NOMO-1 (cell line): ENCODE measurements at regions not wholly inside any gene's neighbourhood (a gene's known extent, or its start where the extent isn't known, plus 50 kb on each side); places are given as distances from the start of the nearest gene placed in this dataset.

ENCODE experiments used
- DNase-seq, 2 experiments: peaks; one replicate each; lab custom pipeline; 2025; ENCODE audit not compliant: unreplicated experiment in 2 of 2; lab: John Stamatoyannopoulos, UW

GRCh38 chr14:98786456-98786855 is 485.5 kb downstream of the BCL11B start:
- no peak for DNase-seq

GRCh38 chr14:98791661-98792060 is 480.3 kb downstream of the BCL11B start:
- no peak for DNase-seq

GRCh38 chr14:98792171-98792570 is 479.8 kb downstream of the BCL11B start:
- peak in 1 of 2 experiments; percentile 1 for DNase-seq

GRCh38 chr14:98798099-98798498 is 473.9 kb downstream of the BCL11B start:
- DNase-seq: no peak

GRCh38 chr14:98799891-98800290 is 472.1 kb downstream of the BCL11B start:
- no peak for DNase-seq

- DNase-seq: no peak
These were observed 470.0 kb downstream of the BCL11B start for GRCh38 chr14:98802044-98802443.

- DNase-seq: no peak
These were observed 468.8 kb downstream of the BCL11B start for GRCh38 chr14:98803196-98803595.

- no peak for DNase-seq
These were observed 463.2 kb downstream of the BCL11B start for GRCh38 chr14:98808494-98809407.

GRCh38 chr14:98816195-98816594 is 455.8 kb downstream of the BCL11B start:
- DNase-seq: no peak

- no peak for DNase-seq
These were observed 455.3 kb downstream of the BCL11B start for GRCh38 chr14:98816720-98817119.

GRCh38 chr14:98819132-98819866 is 452.7 kb downstream of the BCL11B start:
- DNase-seq: no peak

- no peak for DNase-seq
These were observed 452.2 kb downstream of the BCL11B start for GRCh38 chr14:98819867-98820206.

GRCh38 chr14:98822917-98823316 is 449.1 kb downstream of the BCL11B start:
- DNase-seq: no peak

- no peak for DNase-seq
These were observed 445.4 kb downstream of the BCL11B start for GRCh38 chr14:98826618-98827017.

GRCh38 chr14:98834119-98834518 is 437.9 kb downstream of the BCL11B start:
- DNase-seq: no peak

GRCh38 chr14:98835051-98835824 is 436.8 kb downstream of the BCL11B start:
- DNase-seq: no peak

GRCh38 chr14:98835825-98836100 is 436.2 kb downstream of the BCL11B start:
- no peak for DNase-seq

GRCh38 chr14:98840091-98840490 is 431.9 kb downstream of the BCL11B start:
- no peak for DNase-seq

- no peak for DNase-seq
These were observed 431.5 kb downstream of the BCL11B start for GRCh38 chr14:98840511-98840910.

- no peak for DNase-seq
These were observed 427.5 kb downstream of the BCL11B start for GRCh38 chr14:98844456-98844855.
